Retinal pigment epithelial cell (primary cell): ENCODE measurements at regions not wholly inside any gene's neighbourhood (a gene's known extent, or its start where the extent isn't known, plus 50 kb on each side); places are given as distances from the start of the nearest gene placed in this dataset.
"Not testable (repeated sequence)": the region's sequence is repeated elsewhere in the genome, so short reads cannot be mapped to it uniquely, and the experiment has no call there.

Source experiments
- DNase-seq: peaks from one replicate; pipeline ENCODE4 v3.0.0-alpha.2; 2010; ENCODE audit warnings: low read depth
- H3K4me3 ChIP-seq: 2 replicates; pipeline ENCODE4 v1.5.1; 2011; ENCODE audit warnings: mild to moderate bottlenecking, low read length, control low read depth, moderate library complexity
- TF ChIP-seq, protein P1 (sequence below): conservative IDR thresholded peaks from 2 replicates; pipeline ENCODE4 v1.5.1; 2011; ENCODE audit warnings: low read depth, low read length, control low read depth, inconsistent platforms

DNA sequence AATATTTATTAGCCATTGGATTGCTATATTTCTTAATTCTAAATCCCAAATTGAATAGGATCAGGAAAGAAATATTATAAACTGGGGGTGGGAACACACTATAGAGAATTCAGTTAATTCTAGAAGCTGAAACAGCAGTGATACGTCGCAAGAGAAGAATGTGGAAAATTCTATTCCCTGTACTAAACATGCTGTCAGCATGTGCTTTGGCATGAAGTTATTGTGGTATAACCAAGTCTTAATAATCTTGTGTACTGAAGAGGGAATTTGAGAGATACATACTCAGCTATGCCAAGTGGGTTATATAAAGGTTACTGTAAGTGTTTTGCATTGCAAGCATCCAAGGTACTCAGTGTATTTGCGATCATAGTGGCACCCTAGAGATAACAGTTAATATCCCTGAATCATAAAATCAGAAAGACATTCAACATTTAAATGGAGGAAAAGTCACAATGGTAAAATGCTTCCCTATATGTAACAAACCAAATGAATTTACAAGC is 1492.9 kb upstream of the C9orf72 start:
- TF ChIP-seq, protein P1, sequence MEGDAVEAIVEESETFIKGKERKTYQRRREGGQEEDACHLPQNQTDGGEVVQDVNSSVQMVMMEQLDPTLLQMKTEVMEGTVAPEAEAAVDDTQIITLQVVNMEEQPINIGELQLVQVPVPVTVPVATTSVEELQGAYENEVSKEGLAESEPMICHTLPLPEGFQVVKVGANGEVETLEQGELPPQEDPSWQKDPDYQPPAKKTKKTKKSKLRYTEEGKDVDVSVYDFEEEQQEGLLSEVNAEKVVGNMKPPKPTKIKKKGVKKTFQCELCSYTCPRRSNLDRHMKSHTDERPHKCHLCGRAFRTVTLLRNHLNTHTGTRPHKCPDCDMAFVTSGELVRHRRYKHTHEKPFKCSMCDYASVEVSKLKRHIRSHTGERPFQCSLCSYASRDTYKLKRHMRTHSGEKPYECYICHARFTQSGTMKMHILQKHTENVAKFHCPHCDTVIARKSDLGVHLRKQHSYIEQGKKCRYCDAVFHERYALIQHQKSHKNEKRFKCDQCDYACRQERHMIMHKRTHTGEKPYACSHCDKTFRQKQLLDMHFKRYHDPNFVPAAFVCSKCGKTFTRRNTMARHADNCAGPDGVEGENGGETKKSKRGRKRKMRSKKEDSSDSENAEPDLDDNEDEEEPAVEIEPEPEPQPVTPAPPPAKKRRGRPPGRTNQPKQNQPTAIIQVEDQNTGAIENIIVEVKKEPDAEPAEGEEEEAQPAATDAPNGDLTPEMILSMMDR, result no peak
- no peak for DNase-seq
- H3K4me3 ChIP-seq, result no peak overlapping the region

DNA sequence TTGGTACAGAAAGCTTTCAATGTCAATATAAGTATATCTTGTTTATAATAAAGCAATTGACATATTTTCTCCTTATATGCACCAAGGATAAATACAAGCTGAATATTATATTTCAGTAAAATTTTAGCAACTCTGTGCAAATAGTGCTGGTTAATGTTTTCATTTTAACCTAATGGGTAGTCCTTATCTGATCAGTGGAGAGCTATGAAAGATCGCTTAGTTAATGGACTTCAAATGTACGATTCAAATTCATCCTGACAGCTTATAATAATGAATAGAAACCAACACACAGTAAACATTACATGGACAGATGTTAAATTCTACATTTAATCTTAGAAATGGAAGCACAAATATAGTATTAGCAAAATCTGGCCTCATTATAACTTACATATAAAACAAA is 1495.2 kb upstream of the C9orf72 start:
- no peak for DNase-seq
- H3K4me3 ChIP-seq, result no peak overlapping the region
- TF ChIP-seq, protein P1, result no peak

DNA sequence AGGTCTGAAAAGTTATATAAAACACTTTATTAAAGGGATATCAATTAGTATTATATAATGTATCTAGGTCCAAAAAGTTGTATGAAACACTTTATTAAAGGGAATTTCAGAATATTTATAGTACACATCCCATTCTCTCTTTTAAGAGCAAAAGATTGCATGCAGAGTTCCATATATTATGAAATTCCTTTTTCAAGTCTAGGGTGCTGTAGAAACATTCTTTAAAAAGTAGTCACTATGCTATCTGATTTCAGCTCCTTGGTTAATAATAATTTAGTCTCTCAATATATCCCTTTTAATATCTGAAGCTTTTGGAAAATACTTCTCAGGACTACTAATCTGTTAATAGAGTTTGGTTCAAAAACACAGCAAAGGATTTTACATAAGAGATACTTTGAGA is 1496.1 kb upstream of the C9orf72 start:
- TF ChIP-seq, protein P1, result no peak
- no peak overlapping the region for H3K4me3 ChIP-seq
- no peak for DNase-seq

DNA sequence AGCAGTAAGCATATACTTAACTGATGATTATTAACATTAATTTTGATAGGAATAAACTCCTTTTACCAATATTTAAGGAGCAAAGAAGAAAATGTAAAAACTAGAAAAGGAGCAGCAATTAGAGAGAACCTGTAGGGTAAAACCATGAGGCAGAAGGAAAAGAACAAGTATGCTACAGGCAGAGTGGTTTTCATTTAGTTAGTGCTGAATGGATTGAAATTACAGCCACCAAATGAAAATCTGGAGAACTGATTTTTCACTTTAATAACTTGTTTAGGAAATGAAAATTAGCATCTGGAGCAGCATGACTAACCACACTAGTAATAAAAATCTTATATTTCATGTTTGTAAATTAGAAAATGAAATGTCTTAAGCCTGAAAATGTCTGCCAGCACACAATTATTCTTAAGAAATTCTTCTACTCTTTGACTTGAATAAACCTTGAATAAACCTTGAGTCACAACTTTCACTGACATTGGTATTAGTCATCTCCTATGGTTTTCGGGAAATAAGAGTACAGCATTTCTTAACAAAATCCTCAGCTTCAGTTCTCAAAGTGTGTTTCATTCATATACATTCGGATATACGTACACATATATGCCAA is 1504.9 kb upstream of the C9orf72 start:
- TF ChIP-seq, protein P1, result no peak
- peak; percentile 19 for DNase-seq
- H3K4me3 ChIP-seq, result no peak overlapping the region

DNA sequence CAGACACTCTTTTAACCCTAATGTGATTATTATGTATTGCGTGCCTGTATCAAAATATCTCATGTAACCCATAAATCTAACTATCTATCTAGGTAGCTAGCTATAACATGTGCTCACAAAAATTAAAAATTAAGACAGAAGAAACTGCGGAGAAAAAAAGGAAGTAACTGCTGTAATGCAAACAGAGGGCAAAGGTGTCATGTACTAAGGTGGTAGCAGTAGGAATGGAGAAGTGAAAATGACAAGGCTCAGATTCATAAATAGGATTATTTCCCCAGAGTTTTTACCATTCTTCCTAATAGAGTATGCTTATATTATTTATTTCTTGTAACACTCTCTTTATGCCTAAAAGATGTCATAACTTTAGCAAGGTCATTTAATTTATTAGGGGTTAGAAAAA is 1527.5 kb upstream of the C9orf72 start:
- TF ChIP-seq, protein P1, result no peak
- H3K4me3 ChIP-seq, result no peak overlapping the region
- DNase-seq, result no peak

DNA sequence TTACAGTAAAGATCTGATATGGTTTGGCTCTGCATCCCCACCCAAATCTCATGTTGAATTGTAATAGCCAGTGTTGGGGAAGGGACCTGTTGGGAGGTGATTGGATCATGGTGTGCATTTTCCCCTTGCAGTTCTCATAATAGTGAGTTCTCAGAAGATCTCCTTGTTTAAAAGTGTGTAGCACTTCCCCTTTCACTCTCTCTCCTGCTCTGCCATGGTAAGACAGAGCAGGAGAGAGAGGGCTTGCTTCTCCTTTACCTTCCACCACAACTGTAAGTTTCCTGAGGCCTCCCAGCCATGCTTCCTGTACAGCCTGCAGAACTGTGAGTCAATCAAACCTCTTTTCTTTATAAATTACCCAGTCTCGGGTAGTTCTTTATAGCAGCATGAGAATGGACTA is 1530.9 kb upstream of the C9orf72 start:
- not testable (repeated sequence) for H3K4me3 ChIP-seq, DNase-seq

DNA sequence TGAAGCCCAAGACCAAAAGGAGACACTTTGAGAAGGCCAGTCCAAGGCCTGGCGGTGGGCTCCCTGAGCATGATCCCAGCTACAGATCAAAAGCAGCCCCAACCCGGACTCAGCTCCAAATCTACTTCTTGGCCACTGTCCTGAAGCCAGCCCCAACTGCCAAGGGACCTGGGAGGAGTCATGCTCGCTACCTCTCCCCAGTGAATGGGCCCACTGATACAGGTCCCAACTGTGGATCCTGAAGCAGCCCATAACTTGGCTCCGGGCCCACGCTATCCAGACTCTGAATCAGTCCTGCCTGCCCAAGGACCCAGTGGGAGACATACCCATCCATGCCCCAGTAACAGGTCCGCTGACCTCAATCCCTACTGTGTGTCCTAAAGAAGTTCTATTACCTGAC is 1545.3 kb upstream of the C9orf72 start:
- H3K4me3 ChIP-seq, result no peak overlapping the region
- DNase-seq, result no peak
- TF ChIP-seq, protein P1, result no peak
